D721Med (cell line): ENCODE measurements at regions not wholly inside any gene's neighbourhood (a gene's known extent, or its start where the extent isn't known, plus 50 kb on each side); places are given as distances from the start of the nearest gene placed in this dataset.
"Not testable (repeated sequence)": the region's sequence is repeated elsewhere in the genome, so short reads cannot be mapped to it uniquely, and the experiment has no call there.

Source experiments
- DNase-seq: peaks from one replicate; pipeline ENCODE4 v3.0.0; 2011; ENCODE audit warnings: low spot score; ENCODE audit not compliant: insufficient read length
- FAIRE-seq: peaks from 2 replicates; lab custom pipeline; 2011; peaks lifted over from hg19 to GRCh38; lab: Jason Lieb, UNC
- TF ChIP-seq, protein P1 (sequence below): IDR thresholded peaks from 2 replicates; pipeline ENCODE4 v1.5.1; 2012; ENCODE audit warnings: mild to moderate bottlenecking, control low read depth; ENCODE audit not compliant: insufficient read depth; ENCODE audit errors: missing control alignments

DNA sequence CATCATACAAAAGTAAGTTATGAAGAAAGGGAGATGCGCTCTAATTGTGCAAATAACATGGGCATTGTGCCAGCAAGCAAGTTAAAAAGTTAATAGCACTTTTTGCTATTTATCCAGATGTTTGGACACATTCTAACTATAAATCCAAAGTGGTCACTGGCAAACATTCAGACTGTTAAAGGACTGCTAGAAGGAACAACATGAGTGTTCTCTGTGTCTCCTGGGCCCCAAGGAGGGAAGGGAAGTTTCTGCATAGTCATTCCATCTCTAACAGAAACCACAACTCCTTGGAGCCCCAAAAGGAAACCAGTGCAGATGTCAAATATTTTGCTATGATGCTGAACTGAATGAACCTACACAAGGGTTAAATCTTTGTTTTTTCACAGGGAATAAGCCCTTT, 213.3 kb upstream of the HNRNPA3 start:
- FAIRE-seq: no peak
- TF ChIP-seq, protein P1, sequence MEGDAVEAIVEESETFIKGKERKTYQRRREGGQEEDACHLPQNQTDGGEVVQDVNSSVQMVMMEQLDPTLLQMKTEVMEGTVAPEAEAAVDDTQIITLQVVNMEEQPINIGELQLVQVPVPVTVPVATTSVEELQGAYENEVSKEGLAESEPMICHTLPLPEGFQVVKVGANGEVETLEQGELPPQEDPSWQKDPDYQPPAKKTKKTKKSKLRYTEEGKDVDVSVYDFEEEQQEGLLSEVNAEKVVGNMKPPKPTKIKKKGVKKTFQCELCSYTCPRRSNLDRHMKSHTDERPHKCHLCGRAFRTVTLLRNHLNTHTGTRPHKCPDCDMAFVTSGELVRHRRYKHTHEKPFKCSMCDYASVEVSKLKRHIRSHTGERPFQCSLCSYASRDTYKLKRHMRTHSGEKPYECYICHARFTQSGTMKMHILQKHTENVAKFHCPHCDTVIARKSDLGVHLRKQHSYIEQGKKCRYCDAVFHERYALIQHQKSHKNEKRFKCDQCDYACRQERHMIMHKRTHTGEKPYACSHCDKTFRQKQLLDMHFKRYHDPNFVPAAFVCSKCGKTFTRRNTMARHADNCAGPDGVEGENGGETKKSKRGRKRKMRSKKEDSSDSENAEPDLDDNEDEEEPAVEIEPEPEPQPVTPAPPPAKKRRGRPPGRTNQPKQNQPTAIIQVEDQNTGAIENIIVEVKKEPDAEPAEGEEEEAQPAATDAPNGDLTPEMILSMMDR: no peak
- no peak for DNase-seq

DNA sequence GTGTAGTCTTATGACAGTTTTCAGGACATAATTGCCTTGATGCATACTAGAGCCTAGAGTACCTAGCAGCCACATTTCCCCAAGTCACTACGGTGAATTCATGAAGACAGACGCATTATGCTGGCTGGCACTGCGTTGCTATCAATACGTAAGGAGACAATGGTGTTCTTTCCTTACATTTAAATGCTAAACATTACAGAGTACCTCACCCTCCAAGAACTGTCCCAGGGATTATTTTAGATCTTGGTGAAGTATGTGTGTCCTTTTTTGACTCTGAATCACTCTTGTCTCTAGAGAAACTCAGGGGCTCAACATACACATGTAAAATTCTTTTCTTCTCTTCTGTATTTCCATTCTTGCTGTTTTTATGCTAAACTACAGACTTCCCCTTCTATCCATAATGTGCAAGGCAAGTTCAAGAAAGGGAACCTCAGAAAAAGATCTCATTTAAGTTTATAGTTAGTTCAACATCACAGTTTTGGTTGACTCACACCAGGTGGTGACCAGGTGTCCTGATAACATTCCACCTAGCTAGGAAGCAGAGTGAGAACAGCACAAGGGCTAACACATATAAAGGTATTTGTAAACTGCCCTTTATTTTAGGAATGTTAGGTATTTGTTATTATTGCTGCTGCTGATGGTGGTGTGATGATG, 212.4 kb upstream of the HNRNPA3 start:
- DNase-seq (no peak), FAIRE-seq (no peak)
- TF ChIP-seq, protein P1: no peak

GRCh38 chr2:177000715-177001072, 211.9 kb upstream of the HNRNPA3 start:
- DNase-seq (no peak), FAIRE-seq (no peak)
- TF ChIP-seq, protein P1: no peak

- TF ChIP-seq, protein P1: no peak
- DNase-seq (no peak), FAIRE-seq (no peak)
These were observed 211.3 kb upstream of the HNRNPA3 start for GRCh38 chr2:177001334-177001733.

- TF ChIP-seq, protein P1: no peak
- FAIRE-seq (no peak), DNase-seq (no peak)
These were observed 209.6 kb upstream of the HNRNPA3 start for GRCh38 chr2:177002983-177003382.

GRCh38 chr2:177007726-177008125, 204.9 kb upstream of the HNRNPA3 start:
- FAIRE-seq, DNase-seq: not testable (repeated sequence)

DNA sequence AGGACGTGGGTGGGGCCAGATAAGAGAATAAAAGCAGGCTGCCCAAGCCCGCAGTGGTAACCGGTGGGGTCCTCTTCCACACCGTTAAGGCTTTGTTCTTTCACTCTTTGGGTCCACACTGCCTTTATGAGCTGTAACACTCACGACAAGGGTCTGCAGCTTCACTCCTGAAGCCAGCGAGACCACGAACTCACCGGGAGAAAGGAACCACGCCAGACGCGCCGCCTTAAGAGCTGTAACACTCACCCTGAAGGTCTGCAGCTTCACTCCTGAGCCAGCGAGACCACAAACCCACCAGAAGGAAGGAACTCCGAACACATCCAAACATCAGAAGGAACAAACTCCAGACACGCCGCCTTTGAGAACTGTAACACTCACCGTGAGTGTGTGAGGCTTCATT, 203.9 kb upstream of the HNRNPA3 start:
- DNase-seq, FAIRE-seq: not testable (repeated sequence)

GRCh38 chr2:177010146-177010545, 202.4 kb upstream of the HNRNPA3 start:
- no peak for FAIRE-seq
- TF ChIP-seq, protein P1: no peak
- no peak for DNase-seq
